WTC11 (cell line): ENCODE measurements at regions not wholly inside any gene's neighbourhood (a gene's known extent, or its start where the extent isn't known, plus 50 kb on each side); places are given as distances from the start of the nearest gene placed in this dataset.

Experiments used
- ATAC-seq: fragments of 200-7000 bp; cut with Tn5 transposase; 2 replicates; pipeline ENCODE4 v1.10.0; 2021; ENCODE audit warnings: mild to moderate bottlenecking, moderate library complexity
- CTCF ChIA-PET: fragments of 300-600 bp; sonication (Branson Sonifier 250); formaldehyde crosslinking; loops from one replicate; lab custom pipeline; 2021; ENCODE audit warnings: antibody characterized with exemption; lab: Charles Lee
- POLR2A ChIA-PET: fragments of 350-600 bp; sonication (Branson Sonifier 250); formaldehyde crosslinking; loops from one replicate; lab custom pipeline; 2021; ENCODE audit warnings: antibody characterized with exemption; lab: Charles Lee
- DNase-seq: peaks from one replicate; pipeline ENCODE4 v3.0.0; 2021; ENCODE audit warnings: low spot score
- H3K27ac Mint-ChIP-seq: 2 replicates; pipeline ENCODE4 v1.8.0; 2021; ENCODE audit warnings: mixed read lengths
- H3K27me3 Mint-ChIP-seq: 2 replicates; pipeline ENCODE4 v1.8.0; 2021; ENCODE audit warnings: low read depth, mild to moderate bottlenecking, moderate library complexity, mixed read lengths
- H3K36me3 Mint-ChIP-seq: 2 replicates; pipeline ENCODE4 v1.8.0; 2021; ENCODE audit warnings: mixed read lengths
- H3K4me1 Mint-ChIP-seq: 2 replicates; pipeline ENCODE4 v1.8.0; 2022; ENCODE audit warnings: mixed read lengths
- H3K4me3 Mint-ChIP-seq: 2 replicates; pipeline ENCODE4 v1.8.0; 2021; ENCODE audit warnings: mild to moderate bottlenecking, moderate library complexity, mixed read lengths
- H3K9me3 Mint-ChIP-seq: 2 replicates; pipeline ENCODE4 v1.8.0; 2021; ENCODE audit warnings: mixed read lengths
- AFF4 ChIP-seq: sonication (generic); formaldehyde crosslinking; IDR thresholded peaks from 2 replicates; pipeline ENCODE4 v1.8.1; 2023; ENCODE audit warnings: mild to moderate bottlenecking, missing genetic modification reagents, borderline replicate concordance
- AR ChIP-seq: fragments of 250-450 bp; sonication (Bioruptor Pico); IDR thresholded peaks from 2 replicates; pipeline ENCODE4 v1.9.0; 2021; ENCODE audit warnings: mild to moderate bottlenecking
- CREB1 ChIP-seq: sonication (generic); formaldehyde crosslinking; IDR thresholded peaks from 2 replicates; pipeline ENCODE4 v1.8.0; 2023; ENCODE audit warnings: mild to moderate bottlenecking, missing genetic modification reagents
- E2F4 ChIP-seq: sonication (generic); formaldehyde crosslinking; IDR thresholded peaks from 2 replicates; pipeline ENCODE4 v1.8.1; 2022; ENCODE audit warnings: low read depth, mild to moderate bottlenecking, moderate library complexity, missing genetic modification reagents, borderline replicate concordance
- E2F5 ChIP-seq: sonication (generic); formaldehyde crosslinking; IDR thresholded peaks from 2 replicates; pipeline ENCODE4 v1.8.1; 2022; ENCODE audit warnings: mild to moderate bottlenecking, moderate library complexity, missing genetic modification reagents
- EMX1 ChIP-seq: fragments of 250-450 bp; sonication (Bioruptor Pico); IDR thresholded peaks from 2 replicates; pipeline ENCODE4 v1.8.0; 2021; ENCODE audit warnings: mild to moderate bottlenecking
- FOXJ3 ChIP-seq: sonication (generic); formaldehyde crosslinking; IDR thresholded peaks from 2 replicates; pipeline ENCODE4 v1.9.0; 2021; ENCODE audit warnings: missing genetic modification reagents, mild to moderate bottlenecking, borderline replicate concordance
- FOXP1 ChIP-seq: sonication (generic); formaldehyde crosslinking; IDR thresholded peaks from 2 replicates; pipeline ENCODE4 v1.8.0; 2022; ENCODE audit warnings: missing genetic modification reagents, mild to moderate bottlenecking, moderate library complexity, borderline replicate concordance
- FOXP4 ChIP-seq: sonication (generic); formaldehyde crosslinking; IDR thresholded peaks from 2 replicates; pipeline ENCODE4 v1.8.0; 2022; ENCODE audit warnings: mild to moderate bottlenecking, missing genetic modification reagents
- GRHL2 ChIP-seq: fragments of 250-450 bp; sonication (Bioruptor Pico); IDR thresholded peaks from 2 replicates; pipeline ENCODE4 v1.8.0; 2022; ENCODE audit warnings: mild to moderate bottlenecking, moderate library complexity; ENCODE audit not compliant: insufficient replicate concordance, severe bottlenecking
- HMGA2 ChIP-seq: fragments of 250-450 bp; sonication (Bioruptor Pico); IDR thresholded peaks from 2 replicates; pipeline ENCODE4 v1.4.0; 2021; ENCODE audit warnings: mild to moderate bottlenecking, moderate library complexity
- KAT7 ChIP-seq: sonication (generic); formaldehyde crosslinking; IDR thresholded peaks from 2 replicates; pipeline ENCODE4 v1.8.1; 2023; ENCODE audit warnings: missing genetic modification reagents, mild to moderate bottlenecking, borderline replicate concordance
- NFATC4 ChIP-seq: fragments of 250-450 bp; sonication (Bioruptor Pico); IDR thresholded peaks from 2 replicates; pipeline ENCODE4 v1.9.0; 2021; ENCODE audit warnings: mild to moderate bottlenecking
- NR3C1 ChIP-seq: sonication (generic); formaldehyde crosslinking; conservative IDR thresholded peaks from 2 replicates; pipeline ENCODE4 v1.8.1; 2023; ENCODE audit warnings: low read depth, mild to moderate bottlenecking, missing genetic modification reagents
- SMAD3 ChIP-seq: sonication (generic); formaldehyde crosslinking; IDR thresholded peaks from 2 replicates; pipeline ENCODE4 v1.8.0; 2022; ENCODE audit warnings: missing genetic modification reagents, mild to moderate bottlenecking, borderline replicate concordance
- SOX15 ChIP-seq: fragments of 250-450 bp; sonication (Bioruptor Pico); IDR thresholded peaks from 2 replicates; pipeline ENCODE4 v1.9.0; 2021; ENCODE audit warnings: mild to moderate bottlenecking
- SP1 ChIP-seq: sonication (generic); formaldehyde crosslinking; conservative IDR thresholded peaks from 2 replicates; pipeline ENCODE4 v1.8.1; 2022; ENCODE audit warnings: missing genetic modification reagents
- TP53 ChIP-seq: sonication (generic); formaldehyde crosslinking; IDR thresholded peaks from 2 replicates; pipeline ENCODE4 v1.8.1; 2023; ENCODE audit warnings: mild to moderate bottlenecking, missing genetic modification reagents
- ZBTB21 ChIP-seq: sonication (generic); formaldehyde crosslinking; IDR thresholded peaks from 2 replicates; pipeline ENCODE4 v1.8.1; 2023; ENCODE audit warnings: mild to moderate bottlenecking, missing genetic modification reagents, borderline replicate concordance
- ZBTB43 ChIP-seq: sonication (generic); formaldehyde crosslinking; IDR thresholded peaks from 2 replicates; pipeline ENCODE4 v1.8.1; 2023; ENCODE audit warnings: mild to moderate bottlenecking, missing genetic modification reagents
- ZNF317 ChIP-seq: sonication (generic); formaldehyde crosslinking; IDR thresholded peaks from 2 replicates; pipeline ENCODE4 v1.8.1; 2023; ENCODE audit warnings: low read depth, mild to moderate bottlenecking, moderate library complexity, missing genetic modification reagents, borderline replicate concordance

- Mint-ChIP-seq H3K27me3 (no peaks in the 10 kb centered on the region; the same call in 1 of the 2 replicates), H3K4me3 (no peak overlapping the region), H3K27ac (no peak overlapping the region), H3K36me3 (no peaks in the 10 kb centered on the region), H3K9me3 (no peaks in the 10 kb centered on the region)
- DNase-seq (no peak), ATAC-seq (no peak)
- POLR2A ChIA-PET, result no interaction called here
- CTCF ChIA-PET, result no interaction called here
- TF ChIP-seq CREB1 (no peak), TP53 (no peak), NR3C1 (CRISPR knock-in tag) (no peak), NFATC4 (CRISPR knock-in tag) (no peak), FOXJ3 (CRISPR knock-in tag) (no peak), KAT7 (no peak), E2F5 (CRISPR knock-in tag) (no peak), E2F4 (CRISPR knock-in tag) (no peak), ZBTB43 (CRISPR knock-in tag) (no peak), AR (CRISPR knock-in tag) (no peak), EMX1 (no peak), SMAD3 (CRISPR knock-in tag) (no peak), ZNF317 (CRISPR knock-in tag) (no peak), GRHL2 (CRISPR knock-in tag) (no peak), ZBTB21 (no peak)
- TF ChIP-seq, all 79 proteins: peak for 0
- peaks cover 31% of the 10 kb centered on the region for H3K4me1 Mint-ChIP-seq
Observed at GRCh38 chr5:2167671-2168070, 284.9 kb upstream of the IRX4 start.

GRCh38 chr5:2166979-2167377 lies 284.3 kb upstream of the IRX4 start:
- ChIA-PET CTCF (no interaction called here), POLR2A (no interaction called here)
- DNase-seq (no peak), ATAC-seq (no peak)
- H3K36me3 Mint-ChIP-seq, result no peaks in the 10 kb centered on the region
- H3K27ac Mint-ChIP-seq, result no peak overlapping the region
- H3K27me3 Mint-ChIP-seq, result no peaks in the 10 kb centered on the region; the same call in 1 of the 2 replicates
- H3K4me1 Mint-ChIP-seq, result peaks cover 31% of the 10 kb centered on the region
- H3K9me3 Mint-ChIP-seq, result no peaks in the 10 kb centered on the region
- H3K4me3 Mint-ChIP-seq, result no peak overlapping the region
- TF ChIP-seq CREB1, result no peak
- TF ChIP-seq FOXP4 (CRISPR knock-in tag), result no peak
- no peak for TF ChIP-seq SP1 (CRISPR knock-in tag)
- no peak for TF ChIP-seq SOX15 (CRISPR knock-in tag)
- no peak for TF ChIP-seq AR (CRISPR knock-in tag)
- no peak for TF ChIP-seq AFF4
- TF ChIP-seq HMGA2, result no peak
- TF ChIP-seq KAT7, result no peak
- no peak for TF ChIP-seq FOXP1 (CRISPR knock-in tag)
